KMS-11 (cell line): ENCODE measurements at regions not wholly inside any gene's neighbourhood (a gene's known extent, or its start where the extent isn't known, plus 50 kb on each side); places are given as distances from the start of the nearest gene placed in this dataset.

ENCODE experiments used
- H2AFZ ChIP-seq: fragments of 200-600 bp; sonication (generic); 2 replicates; pipeline ENCODE4 v1.6.1; 2016; ENCODE audit warnings: antibody characterized with exemption, mixed run types, low read depth
- H3K27ac ChIP-seq: fragments of 200-600 bp; sonication (generic); 2 replicates; pipeline ENCODE4 v1.6.1; 2016; ENCODE audit warnings: mild to moderate bottlenecking, mixed run types
- H3K27me3 ChIP-seq: fragments of 200-600 bp; sonication (generic); 2 replicates; pipeline ENCODE4 v1.6.1; 2017; ENCODE audit warnings: mild to moderate bottlenecking, low read depth, mixed run types, moderate library complexity; ENCODE audit not compliant: insufficient read depth
- H3K36me3 ChIP-seq: fragments of 200-600 bp; sonication (generic); 2 replicates; pipeline ENCODE4 v1.6.1; 2017; ENCODE audit warnings: mild to moderate bottlenecking, mixed run types; ENCODE audit not compliant: insufficient read depth
- H3K4me1 ChIP-seq: fragments of 200-600 bp; sonication (generic); 2 replicates; pipeline ENCODE4 v1.6.1; 2016; ENCODE audit warnings: mild to moderate bottlenecking, low read depth, mixed run types; ENCODE audit not compliant: poor library complexity, severe bottlenecking
- H3K4me2 ChIP-seq: fragments of 200-600 bp; sonication (generic); 2 replicates; pipeline ENCODE4 v1.7.0; 2016; ENCODE audit warnings: mild to moderate bottlenecking, mixed run types
- H3K4me3 ChIP-seq: fragments of 200-600 bp; sonication (generic); IDR thresholded peaks from 2 replicates; pipeline ENCODE4 v1.6.1; 2017; ENCODE audit warnings: low read depth, low read length, mixed read lengths; ENCODE audit not compliant: insufficient read depth
- H3K79me2 ChIP-seq: fragments of 200-600 bp; sonication (generic); 2 replicates; pipeline ENCODE4 v1.6.1; 2016; ENCODE audit warnings: low read depth, mixed run types; ENCODE audit not compliant: insufficient read depth
- H3K9ac ChIP-seq: fragments of 200-600 bp; sonication (generic); 2 replicates; pipeline ENCODE4 v1.6.1; 2016; ENCODE audit warnings: mild to moderate bottlenecking, mixed run types
- H4K20me1 ChIP-seq: fragments of 200-600 bp; sonication (generic); 2 replicates; pipeline ENCODE4 v1.6.1; 2016; ENCODE audit warnings: mild to moderate bottlenecking, mixed run types; ENCODE audit not compliant: insufficient read depth
- TF ChIP-seq, protein P1 (sequence below): fragments of 200-600 bp; sonication (generic); conservative IDR thresholded peaks from 2 replicates; pipeline ENCODE4 v1.6.1; 2017; ENCODE audit warnings: low read depth, mild to moderate bottlenecking, antibody characterized with exemption, low read length, moderate library complexity, mixed read lengths

DNA sequence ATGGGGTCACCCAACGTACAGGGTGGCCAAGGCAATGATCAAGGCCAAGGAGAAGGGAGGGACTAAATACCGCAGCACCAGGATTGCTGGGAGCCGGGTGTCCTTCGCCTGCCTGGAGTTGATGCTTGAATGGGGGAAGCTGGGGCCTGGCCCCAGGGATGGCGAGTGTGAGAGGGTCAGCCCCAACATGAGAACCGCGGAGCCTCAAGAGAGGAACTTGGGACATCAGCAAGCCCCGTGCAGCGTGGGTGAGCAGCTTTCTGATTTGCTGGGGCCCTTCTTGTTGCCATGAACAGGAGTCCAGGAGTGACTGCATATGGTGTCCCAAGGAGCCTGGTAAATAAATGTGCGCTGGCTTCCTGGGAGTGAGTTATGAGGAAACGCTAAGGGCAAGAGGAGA lies 72.8 kb upstream of the PITRM1 start:
- no peaks in the 10 kb centered on the region for H3K79me2 ChIP-seq
- H3K4me2 ChIP-seq, result no peak overlapping the region
- H2AFZ ChIP-seq, result no peak overlapping the region
- no peak overlapping the region for H3K4me3 ChIP-seq
- H4K20me1 ChIP-seq, result no peaks in the 10 kb centered on the region
- no peaks in the 10 kb centered on the region for H3K4me1 ChIP-seq
- TF ChIP-seq, protein P1, sequence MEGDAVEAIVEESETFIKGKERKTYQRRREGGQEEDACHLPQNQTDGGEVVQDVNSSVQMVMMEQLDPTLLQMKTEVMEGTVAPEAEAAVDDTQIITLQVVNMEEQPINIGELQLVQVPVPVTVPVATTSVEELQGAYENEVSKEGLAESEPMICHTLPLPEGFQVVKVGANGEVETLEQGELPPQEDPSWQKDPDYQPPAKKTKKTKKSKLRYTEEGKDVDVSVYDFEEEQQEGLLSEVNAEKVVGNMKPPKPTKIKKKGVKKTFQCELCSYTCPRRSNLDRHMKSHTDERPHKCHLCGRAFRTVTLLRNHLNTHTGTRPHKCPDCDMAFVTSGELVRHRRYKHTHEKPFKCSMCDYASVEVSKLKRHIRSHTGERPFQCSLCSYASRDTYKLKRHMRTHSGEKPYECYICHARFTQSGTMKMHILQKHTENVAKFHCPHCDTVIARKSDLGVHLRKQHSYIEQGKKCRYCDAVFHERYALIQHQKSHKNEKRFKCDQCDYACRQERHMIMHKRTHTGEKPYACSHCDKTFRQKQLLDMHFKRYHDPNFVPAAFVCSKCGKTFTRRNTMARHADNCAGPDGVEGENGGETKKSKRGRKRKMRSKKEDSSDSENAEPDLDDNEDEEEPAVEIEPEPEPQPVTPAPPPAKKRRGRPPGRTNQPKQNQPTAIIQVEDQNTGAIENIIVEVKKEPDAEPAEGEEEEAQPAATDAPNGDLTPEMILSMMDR, result no peak
- no peak overlapping the region for H3K9ac ChIP-seq
- no peaks in the 10 kb centered on the region for H3K27me3 ChIP-seq
- H3K27ac ChIP-seq, result no peak overlapping the region
- H3K36me3 ChIP-seq, result no peaks in the 10 kb centered on the region

DNA sequence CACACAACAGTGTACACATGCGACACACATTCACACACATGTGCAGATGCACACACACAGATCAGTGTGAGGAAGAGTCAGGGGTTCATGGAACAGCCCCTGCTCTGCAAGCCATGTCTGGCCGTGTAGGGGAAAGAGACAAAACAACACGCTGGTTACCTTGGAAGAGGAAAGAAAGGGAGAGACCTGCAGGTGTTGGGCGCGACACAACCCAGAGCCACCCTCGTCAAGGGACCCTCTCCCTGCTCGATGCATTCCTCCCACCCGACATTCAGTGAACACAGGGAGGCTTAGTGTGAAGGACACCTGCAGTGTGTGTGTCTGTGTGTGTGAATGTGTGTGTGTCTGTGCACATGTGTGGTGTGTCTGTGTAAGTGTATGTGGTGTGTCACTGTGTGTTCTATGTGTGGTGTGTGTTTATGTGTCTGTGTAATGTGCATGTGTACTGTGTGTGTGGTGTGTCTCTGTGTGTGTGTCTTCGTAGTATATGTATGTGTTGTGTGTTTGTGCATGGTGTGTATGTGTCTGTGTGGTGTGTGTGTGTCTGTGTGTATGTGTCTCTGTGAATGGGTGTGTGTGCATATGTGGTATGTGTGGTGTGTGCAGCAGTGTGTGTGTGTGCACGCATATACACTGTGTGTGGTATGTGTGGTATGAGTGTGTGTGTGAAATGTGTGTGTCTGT lies 69.5 kb upstream of the PITRM1 start:
- Histone ChIP-seq H2AFZ (no peak overlapping the region), H3K4me1 (peaks cover 6% of the 10 kb centered on the region), H3K4me2 (no peak overlapping the region), H3K27me3 (no peaks in the 10 kb centered on the region), H3K79me2 (no peaks in the 10 kb centered on the region), H3K36me3 (no peaks in the 10 kb centered on the region), H3K27ac (no peak overlapping the region), H3K4me3 (no peak overlapping the region), H3K9ac (no peak overlapping the region), H4K20me1 (no peaks in the 10 kb centered on the region)
- TF ChIP-seq, protein P1, result no peak

DNA sequence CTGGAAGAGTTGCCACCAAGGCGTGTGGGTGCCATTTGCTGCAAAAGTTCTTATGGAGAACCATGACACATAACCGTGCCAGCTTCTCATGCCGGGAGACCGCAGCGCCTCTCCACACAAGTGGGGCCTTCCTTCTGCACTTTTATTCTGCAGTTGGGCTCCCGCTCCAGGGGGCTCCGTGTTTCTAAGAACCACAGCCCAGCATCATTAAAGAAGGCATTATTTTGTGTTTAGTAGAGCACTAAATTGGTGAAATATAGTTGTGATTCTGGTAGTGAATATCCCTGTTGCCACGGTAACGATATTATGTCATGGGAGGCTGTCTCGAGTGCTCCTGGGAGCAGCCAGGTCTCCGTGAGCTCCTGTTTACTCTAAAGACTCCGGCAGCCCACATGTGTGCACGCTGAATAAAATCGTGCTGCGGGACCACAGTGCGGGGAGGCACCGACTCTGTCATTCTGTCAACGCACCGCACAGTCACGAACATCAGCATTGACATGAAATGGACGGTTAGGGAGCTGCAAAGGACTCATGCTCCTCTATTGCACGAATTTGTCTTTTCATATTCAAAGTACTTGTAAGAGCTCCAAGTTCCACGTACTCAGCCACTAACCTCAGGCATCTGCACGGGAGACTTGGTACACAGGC lies 68.8 kb upstream of the PITRM1 start:
- Histone ChIP-seq H3K27ac (no peak overlapping the region), H3K36me3 (no peaks in the 10 kb centered on the region), H3K4me1 (peaks cover 6% of the 10 kb centered on the region), H3K4me3 (no peak overlapping the region), H3K9ac (no peak overlapping the region), H3K4me2 (no peak overlapping the region), H3K79me2 (no peaks in the 10 kb centered on the region), H2AFZ (no peak overlapping the region), H3K27me3 (no peaks in the 10 kb centered on the region), H4K20me1 (no peaks in the 10 kb centered on the region)
- TF ChIP-seq, protein P1, result no peak

DNA sequence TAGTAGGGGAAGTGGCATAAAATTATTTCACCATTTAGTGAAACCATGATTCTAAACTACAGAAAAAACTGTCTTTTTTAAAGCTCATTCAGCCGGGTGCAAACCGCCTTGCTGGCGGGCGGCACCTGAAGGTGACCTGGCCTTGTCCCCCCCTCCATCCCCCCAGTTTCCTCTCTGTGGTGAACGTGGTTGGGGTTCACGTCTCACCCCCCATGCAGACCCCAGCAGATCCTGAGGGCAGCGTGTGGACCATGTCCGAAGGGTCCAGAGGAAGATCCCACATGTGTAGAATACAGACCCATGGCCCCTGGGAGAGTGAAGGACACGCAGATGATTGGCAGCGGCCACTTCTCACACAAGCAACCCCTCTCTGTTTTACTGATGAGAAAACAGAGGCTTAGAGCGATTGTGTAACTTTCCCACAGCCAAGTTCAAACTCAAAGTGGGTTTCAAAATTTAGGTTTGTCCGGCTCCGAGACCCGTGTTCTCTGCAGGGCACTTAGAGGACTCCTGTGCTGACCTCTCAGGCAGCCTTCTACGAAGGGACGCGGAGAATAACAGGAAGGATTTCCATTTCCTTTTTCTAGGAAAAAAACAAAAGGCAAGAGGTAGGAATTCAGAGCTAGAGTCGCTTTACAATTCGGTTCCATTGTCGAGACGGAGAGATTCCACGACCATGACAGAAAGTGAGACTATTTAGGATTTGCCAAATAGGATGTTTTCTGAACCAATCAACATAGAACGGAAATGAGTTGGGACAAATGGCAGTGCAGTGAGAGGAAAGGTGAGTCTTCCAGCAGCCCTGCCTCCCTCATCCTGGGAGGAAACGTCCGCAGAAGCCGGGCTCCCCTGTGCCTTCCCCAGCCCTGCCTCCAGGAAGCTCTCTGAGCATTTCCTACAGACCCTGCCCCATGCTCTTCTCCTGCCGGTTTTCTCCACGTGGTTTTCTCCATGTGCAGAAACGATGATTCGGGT lies 67.6 kb upstream of the PITRM1 start:
- H3K79me2 ChIP-seq, result no peaks in the 10 kb centered on the region
- TF ChIP-seq, protein P1, result peak; percentile 12; the same call in 1 of the 2 replicates
- H3K27ac ChIP-seq, result no peak overlapping the region
- H3K36me3 ChIP-seq, result no peaks in the 10 kb centered on the region
- H3K4me3 ChIP-seq, result no peak overlapping the region
- no peaks in the 10 kb centered on the region for H3K27me3 ChIP-seq
- no peak overlapping the region for H3K4me2 ChIP-seq
- H2AFZ ChIP-seq, result no peak overlapping the region
- H4K20me1 ChIP-seq, result no peaks in the 10 kb centered on the region
- peaks cover 6% of the 10 kb centered on the region for H3K4me1 ChIP-seq
- H3K9ac ChIP-seq, result no peak overlapping the region
